Neural progenitor cell (in vitro differentiated cells): ENCODE measurements at regions not wholly inside any gene's neighbourhood (a gene's known extent, or its start where the extent isn't known, plus 50 kb on each side); places are given as distances from the start of the nearest gene placed in this dataset.

Experiments
- EZH2phosphoT487 ChIP-seq: fragments of 200-600 bp; sonication (generic); IDR thresholded peaks from 2 replicates; pipeline ENCODE4 v1.6.1; 2017; ENCODE audit warnings: antibody characterized with exemption
- TF ChIP-seq, protein P1 (sequence below): fragments of 200-600 bp; sonication (generic); IDR thresholded peaks from 2 replicates; pipeline ENCODE4 v1.5.1; 2017; ENCODE audit warnings: antibody characterized with exemption, mild to moderate bottlenecking

DNA sequence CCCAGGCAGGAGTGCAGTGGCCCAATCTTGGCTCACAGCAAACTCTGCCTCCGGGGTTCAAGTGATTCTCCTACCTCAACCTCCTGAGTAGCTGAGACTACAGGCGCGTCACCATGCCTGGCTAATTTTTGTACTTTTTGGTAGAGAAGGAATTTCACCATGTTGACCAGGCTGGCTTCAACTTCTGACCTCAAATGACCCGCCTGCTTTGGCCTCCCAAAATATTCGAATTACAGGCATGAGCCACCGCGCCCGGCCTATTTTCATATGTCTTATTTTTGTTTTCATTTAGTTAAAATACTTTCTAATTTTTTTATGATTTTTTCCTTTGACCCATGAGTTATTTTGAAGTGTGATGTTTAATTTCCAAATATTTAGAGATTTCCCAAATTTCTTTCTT lies 143.6 kb upstream of the VRK1 start:
- TF ChIP-seq, protein P1, sequence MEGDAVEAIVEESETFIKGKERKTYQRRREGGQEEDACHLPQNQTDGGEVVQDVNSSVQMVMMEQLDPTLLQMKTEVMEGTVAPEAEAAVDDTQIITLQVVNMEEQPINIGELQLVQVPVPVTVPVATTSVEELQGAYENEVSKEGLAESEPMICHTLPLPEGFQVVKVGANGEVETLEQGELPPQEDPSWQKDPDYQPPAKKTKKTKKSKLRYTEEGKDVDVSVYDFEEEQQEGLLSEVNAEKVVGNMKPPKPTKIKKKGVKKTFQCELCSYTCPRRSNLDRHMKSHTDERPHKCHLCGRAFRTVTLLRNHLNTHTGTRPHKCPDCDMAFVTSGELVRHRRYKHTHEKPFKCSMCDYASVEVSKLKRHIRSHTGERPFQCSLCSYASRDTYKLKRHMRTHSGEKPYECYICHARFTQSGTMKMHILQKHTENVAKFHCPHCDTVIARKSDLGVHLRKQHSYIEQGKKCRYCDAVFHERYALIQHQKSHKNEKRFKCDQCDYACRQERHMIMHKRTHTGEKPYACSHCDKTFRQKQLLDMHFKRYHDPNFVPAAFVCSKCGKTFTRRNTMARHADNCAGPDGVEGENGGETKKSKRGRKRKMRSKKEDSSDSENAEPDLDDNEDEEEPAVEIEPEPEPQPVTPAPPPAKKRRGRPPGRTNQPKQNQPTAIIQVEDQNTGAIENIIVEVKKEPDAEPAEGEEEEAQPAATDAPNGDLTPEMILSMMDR = no peak
- no peak for TF ChIP-seq EZH2phosphoT487
